Activated CD4-positive, alpha-beta T cell treated with anti-CD3 and anti-CD28 coated beads, Interleukin-2, amount 10 ng/mL, durations not matched to agents 24 days and 14 days (primary cell): ENCODE measurements at regions not wholly inside any gene's neighbourhood (a gene's known extent, or its start where the extent isn't known, plus 50 kb on each side); places are given as distances from the start of the nearest gene placed in this dataset.

ENCODE experiments used
- DNase-seq: peaks from one replicate; pipeline ENCODE4 v3.0.0; 2022
- H3K27ac Mint-ChIP-seq: one replicate; pipeline ENCODE4 v1.8.0; 2022; ENCODE audit warnings: mild to moderate bottlenecking, mixed read lengths
- H3K27me3 Mint-ChIP-seq: one replicate; pipeline ENCODE4 v1.8.0; 2022; ENCODE audit warnings: mixed read lengths
- H3K36me3 Mint-ChIP-seq: one replicate; pipeline ENCODE4 v1.8.0; 2022; ENCODE audit warnings: low read depth, mild to moderate bottlenecking, mixed read lengths
- H3K4me1 Mint-ChIP-seq: one replicate; pipeline ENCODE4 v1.8.0; 2021; ENCODE audit warnings: mixed read lengths
- H3K4me3 Mint-ChIP-seq: one replicate; pipeline ENCODE4 v1.8.0; 2022; ENCODE audit warnings: mild to moderate bottlenecking, moderate library complexity, mixed read lengths
- H3K9me3 Mint-ChIP-seq: one replicate; pipeline ENCODE4 v1.8.0; 2021; ENCODE audit warnings: mixed read lengths
- intact Hi-C: fragments of 100-400 bp; cut with micrococcal nuclease; formaldehyde crosslinking; loops from one replicate; pipeline ENCODE4 v1.15.1; 2023

DNA sequence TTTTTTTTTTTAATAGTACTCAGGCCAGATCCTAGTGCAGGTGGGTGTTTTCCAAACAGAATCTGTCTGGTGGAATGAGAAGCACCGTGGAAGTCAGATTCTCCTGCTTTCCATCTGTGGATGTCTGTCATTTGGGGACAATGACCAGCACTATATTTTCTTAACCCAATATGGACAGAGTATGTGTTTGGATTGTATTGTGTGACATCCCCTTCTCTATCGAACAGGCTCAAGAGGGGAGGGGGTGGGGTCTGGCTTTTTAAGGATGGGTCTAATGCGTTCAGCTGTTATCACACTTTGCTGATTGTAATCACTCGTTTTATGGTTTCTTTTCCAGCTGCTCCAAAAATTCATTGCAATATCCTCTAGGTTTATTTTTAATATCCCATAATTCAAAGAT, 197.5 kb upstream of the CEP162 start:
- Mint-ChIP-seq H3K9me3 (no peaks in the 10 kb centered on the region), H3K4me3 (no peak overlapping the region), H3K36me3 (no peaks in the 10 kb centered on the region), H3K27ac (no peak overlapping the region), H3K4me1 (no peaks in the 10 kb centered on the region), H3K27me3 (peaks cover 8% of the 10 kb centered on the region)
- DNase-seq = no peak
- intact Hi-C loops = loop anchor here (5.0 kb wide), 1 partner anchor 897 kb away; no protein-coding TSS in a partner anchor

DNA sequence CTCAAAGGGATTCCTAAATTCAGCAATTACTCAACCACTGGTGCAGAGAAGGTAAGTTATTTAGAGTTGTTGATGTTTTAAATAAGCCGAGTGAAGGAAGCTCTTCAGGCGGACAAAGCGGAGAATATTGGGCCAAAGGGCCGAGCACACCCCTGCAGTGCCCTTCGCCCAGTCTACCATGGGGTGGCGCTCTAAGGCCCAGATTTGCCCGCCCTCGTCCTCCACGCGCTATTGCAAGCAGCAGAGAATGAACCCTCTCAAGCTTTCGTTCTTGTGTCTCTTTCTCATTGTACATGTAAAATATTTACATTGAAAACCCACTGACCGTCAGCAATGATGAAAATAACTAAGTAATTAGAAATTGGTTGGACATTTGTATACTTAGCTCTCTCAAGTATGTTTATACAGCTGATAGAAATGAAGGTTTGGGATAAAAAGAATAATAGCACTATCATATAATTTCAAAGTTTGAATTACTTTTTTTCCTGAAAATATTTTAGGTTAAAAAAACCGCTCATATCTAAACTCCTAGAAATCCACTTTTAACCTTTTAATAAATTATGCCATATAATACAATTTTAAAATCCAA, 195.0 kb upstream of the CEP162 start:
- Mint-ChIP-seq H3K4me3 (no peak overlapping the region), H3K27me3 (peaks cover 8% of the 10 kb centered on the region), H3K9me3 (no peaks in the 10 kb centered on the region), H3K27ac (no peak overlapping the region), H3K4me1 (no peaks in the 10 kb centered on the region), H3K36me3 (no peaks in the 10 kb centered on the region)
- intact Hi-C loops = no loop called here
- DNase-seq = peak; percentile 64

DNA sequence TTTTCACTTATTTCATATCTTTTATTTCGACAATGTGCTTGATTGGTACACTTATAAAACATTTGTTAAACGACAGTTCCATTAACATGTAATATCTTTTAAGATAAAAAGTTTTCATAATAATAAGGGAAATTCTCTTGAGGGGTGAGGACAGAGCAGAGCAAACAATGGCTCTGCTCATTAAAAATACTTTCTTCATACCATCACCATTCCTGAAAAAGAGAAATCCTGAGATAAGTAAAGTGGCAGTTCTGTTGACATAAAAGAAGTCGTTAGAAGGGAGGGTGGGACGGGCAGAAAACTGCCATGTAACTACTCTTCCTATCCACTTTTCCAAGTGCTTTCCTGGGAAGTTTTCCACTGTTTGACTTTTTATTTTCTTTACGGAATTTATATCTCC, 193.6 kb upstream of the CEP162 start:
- Mint-ChIP-seq H3K27me3 (peaks cover 6% of the 10 kb centered on the region), H3K36me3 (no peaks in the 10 kb centered on the region), H3K9me3 (no peaks in the 10 kb centered on the region), H3K4me3 (no peak overlapping the region), H3K4me1 (no peaks in the 10 kb centered on the region), H3K27ac (no peak overlapping the region)
- no peak for DNase-seq
- intact Hi-C loops = no loop called here

DNA sequence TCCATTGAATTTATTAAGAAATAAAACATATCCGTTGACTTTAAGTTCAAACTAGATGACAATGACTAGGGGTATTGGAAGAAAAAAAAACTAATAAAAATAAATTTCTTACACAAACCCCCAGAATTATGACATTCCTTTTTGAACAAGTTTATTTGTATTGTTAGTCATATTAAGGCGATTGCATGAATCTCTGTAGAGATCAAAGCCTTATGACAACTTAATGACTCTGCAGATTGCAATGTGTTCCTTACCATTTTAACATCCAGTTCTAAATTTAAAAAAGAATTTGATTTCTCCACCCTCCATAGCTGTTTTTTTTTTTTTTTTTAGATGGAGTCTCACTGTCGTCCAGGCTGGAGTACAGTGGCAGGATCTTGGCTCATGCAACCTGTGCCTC, 189.8 kb upstream of the CEP162 start:
- Mint-ChIP-seq H3K4me3 (no peak overlapping the region), H3K27me3 (peaks cover 5% of the 10 kb centered on the region), H3K27ac (no peak overlapping the region), H3K4me1 (no peaks in the 10 kb centered on the region), H3K9me3 (no peaks in the 10 kb centered on the region), H3K36me3 (no peaks in the 10 kb centered on the region)
- DNase-seq = no peak
- intact Hi-C loops = no loop called here

DNA sequence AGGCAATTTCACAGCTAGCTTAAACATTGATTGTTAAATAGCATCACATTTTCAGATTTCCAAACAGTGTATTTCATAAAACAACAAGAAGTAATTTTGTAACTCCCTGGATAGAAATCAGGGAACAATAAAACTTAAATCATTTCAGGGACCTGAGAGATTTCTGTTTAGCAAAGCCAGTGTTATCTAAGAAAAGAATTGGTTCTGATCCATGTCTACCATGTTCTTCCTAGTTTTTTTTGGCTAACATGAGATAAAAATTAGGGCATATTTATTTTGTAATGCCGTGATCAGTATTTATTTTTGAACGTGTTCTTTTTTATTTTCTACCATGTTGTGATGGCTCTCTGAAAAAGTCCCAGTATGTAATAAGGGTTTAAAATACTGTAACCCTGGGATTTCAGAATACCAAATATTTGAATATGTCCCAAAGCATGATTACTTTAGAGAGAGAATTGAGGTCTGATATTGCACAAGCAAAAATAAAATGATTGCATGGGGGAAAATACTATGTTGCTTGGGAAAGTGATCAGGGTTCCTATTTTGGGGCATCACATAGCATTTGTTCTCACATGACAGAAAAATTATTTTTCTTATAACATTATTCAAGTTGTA, 188.7 kb upstream of the CEP162 start:
- intact Hi-C loops = no loop called here
- no peak for DNase-seq
- Mint-ChIP-seq H3K36me3 (no peaks in the 10 kb centered on the region), H3K27ac (no peak overlapping the region), H3K4me1 (no peaks in the 10 kb centered on the region), H3K27me3 (no peaks in the 10 kb centered on the region), H3K4me3 (no peak overlapping the region), H3K9me3 (no peaks in the 10 kb centered on the region)

DNA sequence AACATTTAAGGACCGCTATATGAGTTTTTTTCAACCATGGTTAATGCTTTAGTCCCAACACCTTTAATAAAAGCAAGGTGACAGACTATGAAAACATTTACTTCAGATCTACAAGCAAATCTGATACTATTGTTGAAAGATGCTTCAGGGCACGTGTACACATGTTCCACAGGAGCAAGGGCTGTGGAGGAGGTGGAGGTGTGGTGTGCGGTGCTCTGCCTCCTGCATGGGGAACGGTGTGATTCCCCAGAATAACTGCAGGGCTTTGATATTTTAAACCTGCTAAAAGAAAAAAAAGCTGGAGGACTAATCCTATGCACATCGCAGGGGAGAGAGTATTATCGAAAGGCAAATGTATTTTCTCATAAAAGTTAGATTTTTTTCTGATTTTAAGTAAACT, 188.1 kb upstream of the CEP162 start:
- intact Hi-C loops = no loop called here
- H3K4me3 Mint-ChIP-seq = no peak overlapping the region
- no peaks in the 10 kb centered on the region for H3K36me3 Mint-ChIP-seq
- no peaks in the 10 kb centered on the region for H3K9me3 Mint-ChIP-seq
- no peak overlapping the region for H3K27ac Mint-ChIP-seq
- no peaks in the 10 kb centered on the region for H3K27me3 Mint-ChIP-seq
- no peak for DNase-seq
- no peaks in the 10 kb centered on the region for H3K4me1 Mint-ChIP-seq

DNA sequence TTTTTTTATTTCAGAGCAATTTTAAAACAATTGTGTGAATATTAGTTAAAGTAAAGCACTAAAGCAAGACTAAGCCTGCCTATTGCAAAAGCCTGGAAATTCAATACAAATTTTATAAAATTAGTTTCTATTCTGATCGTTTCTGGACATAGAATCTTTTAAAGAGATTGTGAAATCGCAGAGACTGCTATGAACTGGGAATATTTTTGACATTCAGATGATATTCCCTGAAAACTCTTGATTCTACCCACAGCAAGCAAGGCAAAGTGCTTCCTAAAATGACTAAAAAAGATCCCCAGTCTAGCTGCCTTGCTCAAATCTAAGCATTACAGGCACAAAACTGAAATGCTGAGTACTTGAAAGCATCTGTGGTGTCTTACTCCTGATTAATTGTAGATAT, 187.6 kb upstream of the CEP162 start:
- H3K36me3 Mint-ChIP-seq = no peaks in the 10 kb centered on the region
- intact Hi-C loops = no loop called here
- no peak overlapping the region for H3K4me3 Mint-ChIP-seq
- DNase-seq = no peak
- H3K27me3 Mint-ChIP-seq = no peaks in the 10 kb centered on the region
- H3K27ac Mint-ChIP-seq = no peak overlapping the region
- no peaks in the 10 kb centered on the region for H3K4me1 Mint-ChIP-seq
- no peaks in the 10 kb centered on the region for H3K9me3 Mint-ChIP-seq

DNA sequence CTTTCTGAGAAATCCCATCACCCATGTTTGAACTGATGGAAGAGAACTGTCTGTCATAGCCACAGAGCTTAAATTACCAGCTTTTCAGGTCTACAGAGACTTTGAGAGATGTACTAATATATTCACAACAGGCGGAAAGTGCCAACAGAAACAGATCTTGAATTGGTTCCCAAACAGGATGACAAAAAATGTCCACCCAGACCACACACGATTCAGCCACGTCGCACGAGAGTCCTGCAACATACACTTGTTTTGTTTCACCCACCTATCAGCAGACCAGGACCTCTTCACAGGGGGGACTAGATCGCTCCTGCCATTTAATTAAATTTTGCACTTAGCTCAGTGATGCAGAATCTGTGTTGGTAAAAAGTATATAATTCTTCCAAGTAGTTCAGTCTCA, 187.1 kb upstream of the CEP162 start:
- intact Hi-C loops = no loop called here
- no peaks in the 10 kb centered on the region for H3K9me3 Mint-ChIP-seq
- H3K27me3 Mint-ChIP-seq = no peaks in the 10 kb centered on the region
- H3K36me3 Mint-ChIP-seq = no peaks in the 10 kb centered on the region
- no peak overlapping the region for H3K4me3 Mint-ChIP-seq
- H3K4me1 Mint-ChIP-seq = no peaks in the 10 kb centered on the region
- H3K27ac Mint-ChIP-seq = no peak overlapping the region
- no peak for DNase-seq

DNA sequence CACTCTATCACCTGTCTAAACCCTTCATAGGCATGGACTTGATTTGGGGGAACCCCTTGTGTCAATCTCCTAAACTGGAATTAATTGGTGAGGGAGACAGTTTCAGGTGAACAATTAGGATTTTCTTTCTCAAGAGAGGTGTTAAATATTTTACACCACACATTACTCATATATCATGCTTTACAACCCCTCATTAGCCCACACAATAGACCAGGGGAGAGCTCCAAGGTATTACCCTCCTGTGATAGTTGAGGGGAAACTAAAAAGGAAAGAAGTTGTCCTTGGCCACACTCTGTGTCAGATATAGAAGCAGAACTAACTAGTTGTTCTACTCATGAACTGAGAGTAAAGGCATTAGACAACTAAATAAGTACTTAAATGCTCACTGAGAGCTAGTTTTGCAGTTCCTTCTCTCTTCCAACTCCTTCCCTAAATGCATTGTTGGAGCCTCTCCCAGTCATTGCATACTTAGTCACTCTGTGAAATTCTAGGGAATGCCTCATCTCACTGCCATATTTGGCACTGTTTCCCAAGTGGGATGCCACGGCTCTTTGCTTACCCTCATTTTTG, 183.7 kb upstream of the CEP162 start:
- intact Hi-C loops = no loop called here
- H3K4me3 Mint-ChIP-seq = no peak overlapping the region
- no peaks in the 10 kb centered on the region for H3K9me3 Mint-ChIP-seq
- no peak for DNase-seq
- no peaks in the 10 kb centered on the region for H3K36me3 Mint-ChIP-seq
- H3K4me1 Mint-ChIP-seq = no peaks in the 10 kb centered on the region
- H3K27me3 Mint-ChIP-seq = no peaks in the 10 kb centered on the region
- H3K27ac Mint-ChIP-seq = no peak overlapping the region

DNA sequence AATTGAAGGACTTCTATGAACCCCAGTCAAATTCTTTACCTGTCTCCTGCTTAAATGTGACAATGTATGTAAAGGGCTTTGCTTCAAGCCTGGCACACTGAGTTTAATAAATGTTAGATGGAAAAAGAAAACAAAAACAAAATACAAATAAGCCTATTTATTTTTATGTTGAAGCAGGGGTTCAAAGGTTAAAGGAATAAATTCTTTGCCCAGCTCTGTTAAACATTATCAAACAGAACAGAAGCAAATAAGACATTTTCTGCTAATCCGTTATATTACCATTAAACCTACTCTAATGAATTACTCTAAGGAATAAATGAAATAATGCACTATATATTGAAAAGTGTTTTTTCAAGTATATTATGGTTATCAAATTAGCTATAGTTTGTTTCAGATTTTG, 182.5 kb upstream of the CEP162 start:
- Mint-ChIP-seq H3K4me1 (no peaks in the 10 kb centered on the region), H3K27me3 (no peaks in the 10 kb centered on the region), H3K36me3 (no peaks in the 10 kb centered on the region), H3K4me3 (no peak overlapping the region), H3K9me3 (no peaks in the 10 kb centered on the region), H3K27ac (no peak overlapping the region)
- intact Hi-C loops = no loop called here
- no peak for DNase-seq

DNA sequence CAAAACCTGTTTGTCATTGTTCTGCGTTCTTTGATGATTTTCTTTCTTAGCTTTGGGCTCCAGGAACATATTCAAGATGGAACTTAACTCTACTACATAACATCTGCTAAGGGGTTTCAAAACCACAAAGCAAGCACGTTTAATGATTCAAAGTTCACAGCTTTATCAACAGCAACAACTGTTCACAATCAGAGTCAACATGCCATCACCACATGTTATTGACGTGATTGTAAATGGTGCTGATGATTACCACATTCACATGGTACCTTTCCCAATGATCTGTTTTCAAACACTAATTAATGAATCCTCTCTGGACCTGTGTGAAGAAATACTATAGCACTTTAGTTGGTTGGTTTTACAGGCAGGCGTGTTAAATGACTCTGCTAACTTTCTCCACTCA, 180.6 kb upstream of the CEP162 start:
- no peak for DNase-seq
- H3K4me3 Mint-ChIP-seq = no peak overlapping the region
- H3K4me1 Mint-ChIP-seq = no peaks in the 10 kb centered on the region
- H3K36me3 Mint-ChIP-seq = no peaks in the 10 kb centered on the region
- H3K27me3 Mint-ChIP-seq = no peaks in the 10 kb centered on the region
- intact Hi-C loops = no loop called here
- no peaks in the 10 kb centered on the region for H3K9me3 Mint-ChIP-seq
- H3K27ac Mint-ChIP-seq = no peak overlapping the region

DNA sequence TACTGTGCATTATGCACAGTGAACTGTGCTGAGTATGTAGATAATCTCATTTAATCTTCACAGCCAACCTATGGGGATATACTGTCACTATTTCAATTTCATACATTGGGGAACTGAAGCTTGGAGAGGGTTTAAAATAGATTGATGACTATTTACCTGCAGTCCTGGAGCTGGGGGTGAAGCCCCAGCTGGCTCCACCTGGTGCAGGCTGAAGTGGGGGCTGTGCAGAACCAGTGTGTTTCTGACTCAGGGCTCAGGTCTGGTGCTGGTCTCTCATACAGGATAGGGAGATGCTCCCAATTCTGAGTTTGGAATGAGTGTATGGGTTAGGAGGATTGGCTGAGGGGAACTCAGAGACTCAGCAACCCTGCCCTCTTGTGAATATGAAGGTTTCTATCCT, 176.1 kb upstream of the CEP162 start:
- no peak overlapping the region for H3K27ac Mint-ChIP-seq
- no peaks in the 10 kb centered on the region for H3K36me3 Mint-ChIP-seq
- intact Hi-C loops = no loop called here
- DNase-seq = no peak
- no peaks in the 10 kb centered on the region for H3K4me1 Mint-ChIP-seq
- no peaks in the 10 kb centered on the region for H3K9me3 Mint-ChIP-seq
- H3K4me3 Mint-ChIP-seq = no peak overlapping the region
- no peaks in the 10 kb centered on the region for H3K27me3 Mint-ChIP-seq

DNA sequence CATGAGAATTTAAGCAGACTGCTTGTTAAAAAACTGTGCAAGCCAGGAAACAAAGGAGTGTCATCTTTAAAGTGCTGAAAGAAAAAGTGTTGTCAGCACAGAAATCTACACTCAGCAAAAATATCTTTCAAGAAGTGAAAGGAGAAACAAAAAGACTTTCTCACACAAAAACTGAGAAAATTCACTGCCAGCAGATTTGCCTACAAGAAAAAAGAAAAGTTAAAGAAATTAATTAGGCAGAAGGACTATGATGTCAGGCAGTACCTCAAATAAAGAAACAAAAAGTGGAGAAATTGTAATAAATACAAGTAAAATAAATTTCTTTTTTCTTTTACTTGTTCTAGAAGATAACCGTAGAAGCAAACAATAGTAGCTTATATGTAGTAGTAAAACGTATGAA, 171.6 kb upstream of the CEP162 start:
- no peaks in the 10 kb centered on the region for H3K27me3 Mint-ChIP-seq
- H3K4me1 Mint-ChIP-seq = no peaks in the 10 kb centered on the region
- no peaks in the 10 kb centered on the region for H3K9me3 Mint-ChIP-seq
- H3K36me3 Mint-ChIP-seq = no peaks in the 10 kb centered on the region
- no peak for DNase-seq
- no peak overlapping the region for H3K4me3 Mint-ChIP-seq
- intact Hi-C loops = no loop called here
- H3K27ac Mint-ChIP-seq = no peak overlapping the region

DNA sequence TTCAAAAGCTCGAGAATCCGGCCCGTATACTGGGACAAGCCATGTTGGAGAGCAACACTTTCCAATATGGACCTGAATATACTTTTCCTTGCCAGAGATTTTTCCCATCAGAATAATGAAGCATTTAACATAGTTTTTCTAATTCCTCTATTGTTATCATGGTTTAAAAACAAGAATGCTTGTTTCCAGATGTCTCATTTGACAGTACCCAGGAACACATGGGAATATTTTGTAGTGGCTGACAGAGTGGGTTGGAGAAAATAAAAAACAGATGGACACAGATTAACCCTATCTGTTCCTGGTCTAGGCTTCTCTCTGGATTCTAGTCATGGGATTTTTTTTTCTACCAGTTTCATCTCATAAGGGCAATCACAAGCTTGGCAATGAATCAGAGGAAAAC, 164.8 kb upstream of the CEP162 start:
- Mint-ChIP-seq H3K9me3 (no peaks in the 10 kb centered on the region), H3K4me3 (no peak overlapping the region), H3K27ac (no peak overlapping the region), H3K36me3 (no peaks in the 10 kb centered on the region), H3K27me3 (no peaks in the 10 kb centered on the region), H3K4me1 (no peaks in the 10 kb centered on the region)
- intact Hi-C loops = no loop called here
- DNase-seq = no peak

DNA sequence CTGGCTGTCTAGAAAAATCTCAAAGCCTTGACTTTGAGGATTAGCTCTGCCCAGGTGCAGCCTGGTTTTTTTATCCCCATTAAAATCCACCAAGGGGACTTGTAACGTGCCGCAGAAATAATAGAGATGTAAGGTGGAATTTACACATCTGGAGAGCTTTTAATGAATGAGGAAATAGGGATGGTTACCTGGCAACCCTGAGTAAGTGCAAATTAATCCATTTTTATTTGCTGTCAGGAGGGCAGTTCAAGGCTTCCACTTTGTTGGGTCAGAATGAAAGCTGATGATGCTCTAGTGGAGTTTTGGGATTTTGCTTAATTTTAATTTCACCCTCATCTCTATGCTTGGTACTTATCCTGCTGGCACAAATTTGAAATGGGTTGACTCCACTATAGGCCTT, 163.4 kb upstream of the CEP162 start:
- no peak for DNase-seq
- intact Hi-C loops = no loop called here
- H3K27ac Mint-ChIP-seq = no peak overlapping the region
- no peaks in the 10 kb centered on the region for H3K4me1 Mint-ChIP-seq
- no peaks in the 10 kb centered on the region for H3K9me3 Mint-ChIP-seq
- H3K36me3 Mint-ChIP-seq = no peaks in the 10 kb centered on the region
- no peaks in the 10 kb centered on the region for H3K27me3 Mint-ChIP-seq
- H3K4me3 Mint-ChIP-seq = no peak overlapping the region
